Activated B cell treated with CpG ODN at 0.5 μM for 24 hours (primary cell): ENCODE measurements at regions not wholly inside any gene's neighbourhood (a gene's known extent, or its start where the extent isn't known, plus 50 kb on each side); places are given as distances from the start of the nearest gene placed in this dataset.
"Not testable (repeated sequence)": the region's sequence is repeated elsewhere in the genome, so short reads cannot be mapped to it uniquely, and the experiment has no call there.

ENCODE experiments used
- ATAC-seq: fragments of 200-7000 bp; cut with Tn5 transposase; one replicate; pipeline ENCODE4 v1.10.0; 2021; ENCODE audit warnings: low read depth, mild to moderate bottlenecking, moderate library complexity
- CTCF ChIA-PET: fragments of 350-600 bp; sonication (Branson Sonifier 250); formaldehyde crosslinking; loops from one replicate; lab custom pipeline; 2021; ENCODE audit warnings: antibody characterized with exemption; lab: Charles Lee
- POLR2A ChIA-PET: fragments of 350-600 bp; sonication (Branson Sonifier 250); formaldehyde crosslinking; loops from one replicate; lab custom pipeline; 2021; ENCODE audit warnings: antibody characterized with exemption; lab: Charles Lee
- DNase-seq: peaks from one replicate; pipeline ENCODE4 v3.0.0; 2022
- H3K27ac Mint-ChIP-seq: one replicate; pipeline ENCODE4 v1.8.0; 2020; ENCODE audit warnings: mixed read lengths
- H3K27me3 Mint-ChIP-seq: one replicate; pipeline ENCODE4 v1.8.0; 2021; ENCODE audit warnings: mixed read lengths
- H3K36me3 Mint-ChIP-seq: one replicate; pipeline ENCODE4 v1.8.0; 2021; ENCODE audit warnings: low read depth, mixed read lengths
- H3K4me1 Mint-ChIP-seq: one replicate; pipeline ENCODE4 v1.8.0; 2021; ENCODE audit warnings: mixed read lengths
- H3K4me3 Mint-ChIP-seq: one replicate; pipeline ENCODE4 v1.8.0; 2020; ENCODE audit warnings: mild to moderate bottlenecking, mixed read lengths
- H3K9me3 Mint-ChIP-seq: one replicate; pipeline ENCODE4 v1.8.0; 2020; ENCODE audit warnings: mixed read lengths
- CTCF ChIP-seq: fragments of 200-600 bp; IDR thresholded peaks from one replicate; pipeline ENCODE4 v1.8.0; 2022; ENCODE audit warnings: antibody characterized with exemption, mild to moderate bottlenecking
- intact Hi-C: fragments of 100-400 bp; cut with micrococcal nuclease; formaldehyde crosslinking; loops from one replicate; pipeline ENCODE4 v1.15.1; 2024

GRCh38 chr2:113370478-113371091 is 66.9 kb upstream of the ZNG1B start:
- peak; percentile 89 for ATAC-seq
- H3K9me3 Mint-ChIP-seq, result no peaks in the 10 kb centered on the region
- no peak overlapping the region for H3K27ac Mint-ChIP-seq
- H3K4me1 Mint-ChIP-seq, result peaks cover 33% of the 10 kb centered on the region
- no peak overlapping the region for H3K4me3 Mint-ChIP-seq
- ChIA-PET POLR2A (interaction anchor here (0.9 to 1.5 kb wide), 2 partner anchors 167 to 197 kb away, joined by 3 read pairs; partner anchors contain the start of gene PSD4), CTCF (interaction anchor here (1.0 to 3.5 kb wide), 9 partner anchors 13 to 290 kb away, joined by 3 to 29 read pairs (median 5); no protein-coding TSS in a partner anchor)
- intact Hi-C loops, result loop anchor here (1.0 to 5.0 kb wide), 6 partner anchors 20 to 290 kb away; no protein-coding TSS in a partner anchor
- peak; percentile 24 for DNase-seq
- no peaks in the 10 kb centered on the region for H3K27me3 Mint-ChIP-seq
- TF ChIP-seq CTCF, result no peak
- no peaks in the 10 kb centered on the region for H3K36me3 Mint-ChIP-seq

GRCh38 chr2:113370030-113370429 is 67.5 kb upstream of the ZNG1B start:
- DNase-seq, result no peak
- ChIA-PET CTCF (interaction anchor here (1.0 to 3.5 kb wide), 9 partner anchors 13 to 290 kb away, joined by 3 to 29 read pairs (median 5); no protein-coding TSS in a partner anchor), POLR2A (interaction anchor here (1.5 kb wide), 1 partner anchor 166 kb away, joined by 3 read pairs; no protein-coding TSS in a partner anchor)
- Mint-ChIP-seq H3K27me3 (no peaks in the 10 kb centered on the region), H3K4me3 (no peak overlapping the region), H3K4me1 (peaks cover 28% of the 10 kb centered on the region), H3K36me3 (no peaks in the 10 kb centered on the region), H3K27ac (no peak overlapping the region), H3K9me3 (no peaks in the 10 kb centered on the region)
- TF ChIP-seq CTCF, result no peak
- no peak for ATAC-seq
- intact Hi-C loops, result loop anchor here (1.0 to 5.0 kb wide), 6 partner anchors 20 to 290 kb away; no protein-coding TSS in a partner anchor

DNA sequence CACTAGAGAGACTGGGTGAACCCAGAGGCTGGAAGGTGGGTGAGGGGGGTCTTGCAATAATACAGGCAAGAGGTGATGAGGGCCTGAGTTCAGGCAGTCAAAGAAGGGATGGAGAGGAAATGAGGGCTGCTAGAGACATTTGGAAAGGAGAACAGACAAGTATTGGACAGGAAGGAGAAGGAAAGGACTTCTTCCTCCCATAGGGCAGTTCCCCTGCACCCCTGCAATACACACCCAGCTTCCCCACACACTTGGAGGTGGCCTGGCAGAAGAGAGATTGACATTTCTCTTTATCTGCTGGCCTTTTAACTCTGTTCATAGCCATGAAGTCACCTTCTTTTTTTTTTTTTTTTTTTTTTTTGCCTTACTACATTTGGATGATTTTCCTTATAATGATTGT is 68.9 kb upstream of the ZNG1B start:
- H3K27ac Mint-ChIP-seq, H3K27me3 Mint-ChIP-seq, H3K36me3 Mint-ChIP-seq, ATAC-seq, H3K9me3 Mint-ChIP-seq, CTCF ChIA-PET, POLR2A ChIA-PET, H3K4me3 Mint-ChIP-seq, intact Hi-C loops, DNase-seq: not testable (repeated sequence)
- H3K4me1 Mint-ChIP-seq, result peaks cover 15% of the 10 kb centered on the region

DNA sequence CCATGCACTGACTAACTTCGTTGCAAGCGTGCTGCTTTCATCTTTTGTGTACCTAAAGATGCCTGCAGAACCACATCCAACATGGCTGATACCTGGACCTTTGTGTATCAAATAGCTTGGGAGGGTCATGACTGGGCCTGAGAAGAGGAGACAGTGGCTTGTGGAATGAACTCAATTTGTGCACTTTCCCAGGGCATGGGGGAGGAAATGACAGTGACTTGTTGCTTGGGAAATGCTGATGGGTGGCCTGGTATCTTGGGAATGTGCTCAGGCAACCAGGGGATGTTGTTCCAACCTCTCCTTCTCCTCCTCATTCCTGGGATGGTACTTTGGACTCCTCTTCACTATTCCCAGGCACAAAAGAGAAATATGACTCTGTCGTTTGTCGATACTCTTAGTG is 70.7 kb upstream of the ZNG1B start:
- H3K4me3 Mint-ChIP-seq, H3K4me1 Mint-ChIP-seq, DNase-seq, H3K27me3 Mint-ChIP-seq, POLR2A ChIA-PET, H3K27ac Mint-ChIP-seq, ATAC-seq, H3K36me3 Mint-ChIP-seq, intact Hi-C loops, H3K9me3 Mint-ChIP-seq, CTCF ChIA-PET: not testable (repeated sequence)

DNA sequence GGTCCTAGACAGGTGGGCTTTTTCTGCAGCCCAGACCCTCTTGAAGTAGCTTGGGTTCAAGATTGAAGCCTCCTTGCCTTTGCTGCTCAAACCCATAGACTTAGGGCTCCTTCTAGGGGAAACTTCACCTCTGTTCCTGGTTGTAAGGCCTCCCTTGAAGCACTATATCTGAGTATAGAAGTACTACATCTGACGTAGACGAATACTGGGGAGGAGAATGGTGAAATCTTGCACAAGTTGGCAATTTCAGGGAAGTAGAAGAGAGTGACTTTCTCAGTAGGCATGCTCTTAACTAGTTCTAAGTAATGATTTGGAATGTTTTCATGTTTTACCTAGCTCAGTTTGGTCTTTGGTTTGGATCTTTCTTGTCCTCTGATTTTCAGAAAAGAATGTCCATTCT is 71.7 kb upstream of the ZNG1B start:
- POLR2A ChIA-PET, DNase-seq, H3K27ac Mint-ChIP-seq, H3K4me3 Mint-ChIP-seq, CTCF ChIA-PET, H3K4me1 Mint-ChIP-seq, intact Hi-C loops, H3K36me3 Mint-ChIP-seq, ATAC-seq, H3K9me3 Mint-ChIP-seq, H3K27me3 Mint-ChIP-seq: not testable (repeated sequence)

GRCh38 chr2:113365290-113365689 is 72.2 kb upstream of the ZNG1B start:
- ATAC-seq, H3K36me3 Mint-ChIP-seq, intact Hi-C loops, CTCF ChIA-PET, H3K27ac Mint-ChIP-seq, POLR2A ChIA-PET, DNase-seq, H3K4me3 Mint-ChIP-seq, H3K4me1 Mint-ChIP-seq, H3K9me3 Mint-ChIP-seq, H3K27me3 Mint-ChIP-seq: not testable (repeated sequence)

GRCh38 chr2:113361051-113361450 is 76.4 kb upstream of the ZNG1B start:
- no peak overlapping the region for H3K4me3 Mint-ChIP-seq
- no peaks in the 10 kb centered on the region for H3K9me3 Mint-ChIP-seq
- H3K36me3 Mint-ChIP-seq, result no peaks in the 10 kb centered on the region
- no peak for TF ChIP-seq CTCF
- H3K27ac Mint-ChIP-seq, result no peak overlapping the region
- ATAC-seq (no peak), DNase-seq (no peak)
- intact Hi-C loops, result no loop called here
- H3K27me3 Mint-ChIP-seq, result no peaks in the 10 kb centered on the region
- H3K4me1 Mint-ChIP-seq, result peaks cover 2% of the 10 kb centered on the region
- ChIA-PET CTCF (no interaction called here), POLR2A (no interaction called here)
